SK-N-SH treated with all-trans-retinoic acid at 6 μM for 48 hours (cell line): ENCODE measurements at regions not wholly inside any gene's neighbourhood (a gene's known extent, or its start where the extent isn't known, plus 50 kb on each side); places are given as distances from the start of the nearest gene placed in this dataset.

Experiments used
- CSDC2 ChIP-seq: fragments of 250-450 bp; sonication (Bioruptor Pico); IDR thresholded peaks from 2 replicates; pipeline ENCODE4 v1.5.0; 2020; ENCODE audit warnings: mild to moderate bottlenecking, moderate library complexity
- GLIS3 ChIP-seq: fragments of 250-450 bp; sonication (Bioruptor Pico); IDR thresholded peaks from 2 replicates; pipeline ENCODE4 v1.5.0; 2020; ENCODE audit warnings: mild to moderate bottlenecking, moderate library complexity
- SNAI2 ChIP-seq: fragments of 250-450 bp; sonication (Bioruptor Pico); IDR thresholded peaks from 2 replicates; pipeline ENCODE4 v1.5.0; 2020; ENCODE audit warnings: mild to moderate bottlenecking, moderate library complexity
- TOX ChIP-seq: fragments of 250-450 bp; sonication (Bioruptor Pico); IDR thresholded peaks from 2 replicates; pipeline ENCODE4 v1.8.0; 2021; ENCODE audit warnings: mild to moderate bottlenecking, moderate library complexity, borderline replicate concordance
- ZNF70 ChIP-seq: fragments of 450-650 bp; formaldehyde crosslinking; IDR thresholded peaks from 2 replicates; pipeline ENCODE4 v1.5.0; 2020; ENCODE audit warnings: mild to moderate bottlenecking, moderate library complexity
- TF ChIP-seq, protein P1 (sequence below): fragments of 250-450 bp; sonication (Bioruptor Pico); IDR thresholded peaks from 2 replicates; pipeline ENCODE4 v1.8.0; 2020; ENCODE audit warnings: mild to moderate bottlenecking, moderate library complexity, borderline replicate concordance

DNA sequence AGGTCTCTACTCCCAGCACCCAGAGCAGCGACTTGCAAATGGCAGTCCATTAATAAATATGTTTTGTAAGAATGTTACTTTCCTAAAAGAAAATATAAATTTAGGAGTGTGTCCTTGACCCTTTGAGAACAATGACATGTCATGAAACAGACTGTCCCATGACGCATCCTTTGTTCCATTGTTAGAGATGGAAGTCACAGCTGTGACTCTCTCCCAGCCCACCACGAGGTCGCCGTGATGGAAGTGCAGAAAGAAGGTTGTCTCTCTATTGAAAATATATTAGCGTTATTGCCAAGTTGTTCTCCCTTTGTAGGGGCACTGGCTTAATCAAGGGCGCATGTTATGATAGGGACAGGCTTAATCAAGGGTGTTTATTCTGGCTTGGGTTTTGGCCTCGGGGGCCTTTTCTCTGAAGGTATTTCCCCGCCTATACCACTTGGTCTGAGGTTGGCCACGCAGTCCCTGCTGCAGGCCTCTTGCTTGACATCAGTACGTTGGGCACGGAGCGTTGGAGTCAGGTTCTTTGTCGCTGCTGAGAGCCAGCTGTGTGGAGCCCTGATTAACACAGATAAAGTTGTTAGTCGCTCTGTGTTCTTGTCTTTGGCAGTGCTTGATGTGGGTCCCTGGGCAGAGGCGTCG lies 126.7 kb upstream of the ZNF536 start:
- TF ChIP-seq, protein P1, sequence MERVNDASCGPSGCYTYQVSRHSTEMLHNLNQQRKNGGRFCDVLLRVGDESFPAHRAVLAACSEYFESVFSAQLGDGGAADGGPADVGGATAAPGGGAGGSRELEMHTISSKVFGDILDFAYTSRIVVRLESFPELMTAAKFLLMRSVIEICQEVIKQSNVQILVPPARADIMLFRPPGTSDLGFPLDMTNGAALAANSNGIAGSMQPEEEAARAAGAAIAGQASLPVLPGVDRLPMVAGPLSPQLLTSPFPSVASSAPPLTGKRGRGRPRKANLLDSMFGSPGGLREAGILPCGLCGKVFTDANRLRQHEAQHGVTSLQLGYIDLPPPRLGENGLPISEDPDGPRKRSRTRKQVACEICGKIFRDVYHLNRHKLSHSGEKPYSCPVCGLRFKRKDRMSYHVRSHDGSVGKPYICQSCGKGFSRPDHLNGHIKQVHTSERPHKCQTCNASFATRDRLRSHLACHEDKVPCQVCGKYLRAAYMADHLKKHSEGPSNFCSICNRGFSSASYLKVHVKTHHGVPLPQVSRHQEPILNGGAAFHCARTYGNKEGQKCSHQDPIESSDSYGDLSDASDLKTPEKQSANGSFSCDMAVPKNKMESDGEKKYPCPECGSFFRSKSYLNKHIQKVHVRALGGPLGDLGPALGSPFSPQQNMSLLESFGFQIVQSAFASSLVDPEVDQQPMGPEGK (CRISPR knock-in tag) = no peak
- TF ChIP-seq TOX (CRISPR knock-in tag) = no peak
- no peak for TF ChIP-seq GLIS3
- TF ChIP-seq CSDC2 (CRISPR knock-in tag) = no peak
- TF ChIP-seq ZNF70 (CRISPR knock-in tag) = no peak
- no peak for TF ChIP-seq SNAI2 (CRISPR knock-in tag)
